GM23338 (cell line): ENCODE measurements at regions not wholly inside any gene's neighbourhood (a gene's known extent, or its start where the extent isn't known, plus 50 kb on each side); places are given as distances from the start of the nearest gene placed in this dataset.

Experiments used
- ATAC-seq: fragments of 200-7000 bp; cut with Tn5 transposase; 3 replicates; pipeline ENCODE4 v1.9.1; 2020
- DNase-seq: peaks from one replicate; pipeline ENCODE4 v3.0.0-alpha.2; 2015; ENCODE audit warnings: low spot score
- H2AFZ ChIP-seq: fragments of 200-600 bp; sonication (generic); 2 replicates; pipeline ENCODE4 v1.8.0; 2016; ENCODE audit warnings: antibody characterized with exemption, mild to moderate bottlenecking, moderate library complexity
- H3F3A ChIP-seq: fragments of 200-600 bp; sonication (generic); replicated peaks from 2 replicates; pipeline ENCODE4 v1.8.0; 2017; ENCODE audit warnings: antibody characterized with exemption, mixed run types, low read depth
- H3K27ac ChIP-seq: fragments of 200-600 bp; sonication (generic); 2 replicates; pipeline ENCODE4 v1.6.1; 2016; ENCODE audit warnings: low read depth
- H3K27me3 ChIP-seq: fragments of 200-600 bp; sonication (generic); 2 replicates; pipeline ENCODE4 v1.8.0; 2016; ENCODE audit warnings: mild to moderate bottlenecking, mixed run types, moderate library complexity; ENCODE audit not compliant: insufficient read depth
- H3K36me3 ChIP-seq: fragments of 200-600 bp; sonication (generic); 2 replicates; pipeline ENCODE4 v1.8.0; 2016; ENCODE audit warnings: mild to moderate bottlenecking; ENCODE audit not compliant: insufficient read depth
- H3K4me1 ChIP-seq: fragments of 200-600 bp; sonication (generic); 2 replicates; pipeline ENCODE4 v1.8.0; 2016; ENCODE audit warnings: mild to moderate bottlenecking, moderate library complexity; ENCODE audit not compliant: insufficient read depth
- H3K4me2 ChIP-seq: fragments of 200-600 bp; sonication (generic); 2 replicates; pipeline ENCODE4 v1.7.1; 2017; ENCODE audit warnings: mixed run types
- H3K4me3 ChIP-seq: fragments of 200-600 bp; sonication (generic); 2 replicates; pipeline ENCODE4 v1.6.1; 2016; ENCODE audit warnings: mixed run types
- H3K79me2 ChIP-seq: fragments of 200-600 bp; sonication (generic); replicated peaks from 2 replicates; pipeline ENCODE4 v1.8.0; 2017; ENCODE audit warnings: mild to moderate bottlenecking; ENCODE audit not compliant: insufficient read depth
- H3K9me2 ChIP-seq: fragments of 200-600 bp; sonication (generic); 2 replicates; pipeline ENCODE4 v1.8.0; 2017; ENCODE audit not compliant: insufficient read depth
- H4K20me1 ChIP-seq: fragments of 200-600 bp; sonication (generic); replicated peaks from 2 replicates; pipeline ENCODE4 v1.8.0; 2017; ENCODE audit warnings: mild to moderate bottlenecking; ENCODE audit not compliant: insufficient read depth
- H3K27ac Mint-ChIP-seq: 2 replicates; pipeline ENCODE4 v1.8.0; 2020; ENCODE audit warnings: inconsistent platforms, mild to moderate bottlenecking, moderate library complexity, mixed read lengths
- H3K27me3 Mint-ChIP-seq: 3 replicates; pipeline ENCODE4 v1.8.0; 2022; ENCODE audit warnings: low read depth, mild to moderate bottlenecking, moderate library complexity, mixed read lengths, inconsistent platforms; ENCODE audit not compliant: insufficient read depth, poor library complexity
- H3K36me3 Mint-ChIP-seq: 3 replicates; pipeline ENCODE4 v1.8.0; 2021; ENCODE audit warnings: low read depth, mild to moderate bottlenecking, inconsistent platforms, moderate library complexity, mixed read lengths
- H3K4me1 Mint-ChIP-seq: 3 replicates; pipeline ENCODE4 v1.8.0; 2020; ENCODE audit warnings: mild to moderate bottlenecking, inconsistent platforms, mixed read lengths
- H3K4me3 Mint-ChIP-seq: 3 replicates; pipeline ENCODE4 v1.8.0; 2021; ENCODE audit warnings: moderate library complexity, mild to moderate bottlenecking, inconsistent platforms, mixed read lengths
- H3K9me3 Mint-ChIP-seq: 3 replicates; pipeline ENCODE4 v1.8.0; 2020; ENCODE audit warnings: moderate library complexity, mild to moderate bottlenecking, inconsistent platforms, mixed read lengths
- CREB1 ChIP-seq: fragments of 250-450 bp; sonication (Bioruptor Pico); IDR thresholded peaks from 2 replicates; pipeline ENCODE4 v1.5.0; 2020; ENCODE audit warnings: low read depth, mild to moderate bottlenecking, moderate library complexity
- ETS1 ChIP-seq: IDR thresholded peaks from 2 replicates; pipeline ENCODE4 v1.6.1; 2016; ENCODE audit warnings: antibody characterized with exemption
- EZH2 ChIP-seq: fragments of 200-600 bp; sonication (generic); IDR thresholded peaks from one replicate; pipeline ENCODE4 v1.8.0; 2017; ENCODE audit warnings: antibody characterized with exemption, mild to moderate bottlenecking, low read depth; ENCODE audit not compliant: unreplicated experiment
- EZH2phosphoT487 ChIP-seq: fragments of 200-600 bp; sonication (generic); IDR thresholded peaks from one replicate; pipeline ENCODE4 v1.8.1; 2018; ENCODE audit warnings: antibody characterized with exemption; ENCODE audit not compliant: unreplicated experiment
- JUNB ChIP-seq: IDR thresholded peaks from one replicate; pipeline ENCODE4 v1.6.1; 2016; ENCODE audit warnings: antibody characterized with exemption; ENCODE audit not compliant: unreplicated experiment
- NANOG ChIP-seq: IDR thresholded peaks from 2 replicates; pipeline ENCODE4 v1.6.1; 2016; ENCODE audit warnings: antibody characterized with exemption, borderline replicate concordance
- POLR2AphosphoS5 ChIP-seq: IDR thresholded peaks from 2 replicates; pipeline ENCODE4 v1.6.1; 2016; ENCODE audit warnings: antibody characterized with exemption, low read depth
- STAT1 ChIP-seq: IDR thresholded peaks from one replicate; pipeline ENCODE4 v1.6.1; 2016; ENCODE audit warnings: antibody characterized with exemption; ENCODE audit not compliant: unreplicated experiment
- ZNF114 ChIP-seq: fragments of 250-450 bp; sonication (Bioruptor Pico); IDR thresholded peaks from 2 replicates; pipeline ENCODE4 v1.5.0; 2020; ENCODE audit warnings: mild to moderate bottlenecking, moderate library complexity
- ZNF331 ChIP-seq: fragments of 250-450 bp; sonication (Bioruptor Pico); IDR thresholded peaks from 2 replicates; pipeline ENCODE4 v1.5.0; 2020; ENCODE audit warnings: low read depth, mild to moderate bottlenecking, moderate library complexity
- ZNF462 ChIP-seq: fragments of 250-450 bp; sonication (Bioruptor Pico); IDR thresholded peaks from 2 replicates; pipeline ENCODE4 v1.5.0; 2020; ENCODE audit warnings: mild to moderate bottlenecking, moderate library complexity
- TF ChIP-seq, protein P1 (sequence below): IDR thresholded peaks from one replicate; pipeline ENCODE4 v1.6.1; 2018; ENCODE audit warnings: antibody characterized with exemption; ENCODE audit not compliant: unreplicated experiment
- TF ChIP-seq, protein P2 (sequence below), 2 experiments: fragments of 200-600 bp in 1 of 2; sonication (generic) in 1 of 2; conservative IDR thresholded peaks; 2 replicates each; pipeline versions ENCODE4 v1.5.1 to v1.6.1; 2016 to 2017; ENCODE audit warnings: antibody characterized with exemption in 2 of 2, low read depth in 2 of 2, mild to moderate bottlenecking in 2 of 2, moderate library complexity in 1 of 2

DNA sequence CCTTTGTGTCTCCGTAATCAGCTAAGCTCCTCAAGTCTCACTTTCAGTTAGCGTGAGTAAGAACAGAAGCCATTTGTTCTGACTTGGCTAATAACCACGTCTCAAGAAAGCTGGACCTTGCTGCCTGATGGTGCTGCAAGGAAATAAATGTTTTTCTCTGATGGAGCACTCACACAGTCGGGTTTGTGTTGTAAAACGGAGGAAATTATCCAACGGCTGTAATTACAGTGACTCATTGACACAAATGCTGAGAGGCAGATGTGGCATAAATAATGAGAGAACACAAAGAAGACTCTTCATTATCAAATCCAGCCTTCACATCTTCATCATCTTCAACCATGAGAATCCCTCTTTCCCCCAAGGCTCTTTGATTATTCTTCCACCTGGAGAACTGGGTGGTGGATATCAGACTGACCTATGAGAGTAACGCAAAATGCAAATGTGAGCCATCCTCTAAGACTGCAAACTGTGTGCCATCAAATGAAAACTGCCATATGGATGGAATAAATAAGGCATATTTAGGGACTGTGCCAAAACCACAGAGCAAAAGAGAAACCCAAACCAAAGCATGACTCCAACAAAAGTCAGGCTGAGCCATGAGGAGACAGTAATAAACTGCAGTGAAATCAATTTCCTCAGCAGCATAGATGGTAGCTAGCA lies 252.6 kb downstream of the RND3 start:
- TF ChIP-seq STAT1, result no peak
- no peak for TF ChIP-seq JUNB
- TF ChIP-seq ZNF114 (CRISPR knock-in tag), result no peak
- no peak for TF ChIP-seq EZH2phosphoT487
- TF ChIP-seq, protein P1, sequence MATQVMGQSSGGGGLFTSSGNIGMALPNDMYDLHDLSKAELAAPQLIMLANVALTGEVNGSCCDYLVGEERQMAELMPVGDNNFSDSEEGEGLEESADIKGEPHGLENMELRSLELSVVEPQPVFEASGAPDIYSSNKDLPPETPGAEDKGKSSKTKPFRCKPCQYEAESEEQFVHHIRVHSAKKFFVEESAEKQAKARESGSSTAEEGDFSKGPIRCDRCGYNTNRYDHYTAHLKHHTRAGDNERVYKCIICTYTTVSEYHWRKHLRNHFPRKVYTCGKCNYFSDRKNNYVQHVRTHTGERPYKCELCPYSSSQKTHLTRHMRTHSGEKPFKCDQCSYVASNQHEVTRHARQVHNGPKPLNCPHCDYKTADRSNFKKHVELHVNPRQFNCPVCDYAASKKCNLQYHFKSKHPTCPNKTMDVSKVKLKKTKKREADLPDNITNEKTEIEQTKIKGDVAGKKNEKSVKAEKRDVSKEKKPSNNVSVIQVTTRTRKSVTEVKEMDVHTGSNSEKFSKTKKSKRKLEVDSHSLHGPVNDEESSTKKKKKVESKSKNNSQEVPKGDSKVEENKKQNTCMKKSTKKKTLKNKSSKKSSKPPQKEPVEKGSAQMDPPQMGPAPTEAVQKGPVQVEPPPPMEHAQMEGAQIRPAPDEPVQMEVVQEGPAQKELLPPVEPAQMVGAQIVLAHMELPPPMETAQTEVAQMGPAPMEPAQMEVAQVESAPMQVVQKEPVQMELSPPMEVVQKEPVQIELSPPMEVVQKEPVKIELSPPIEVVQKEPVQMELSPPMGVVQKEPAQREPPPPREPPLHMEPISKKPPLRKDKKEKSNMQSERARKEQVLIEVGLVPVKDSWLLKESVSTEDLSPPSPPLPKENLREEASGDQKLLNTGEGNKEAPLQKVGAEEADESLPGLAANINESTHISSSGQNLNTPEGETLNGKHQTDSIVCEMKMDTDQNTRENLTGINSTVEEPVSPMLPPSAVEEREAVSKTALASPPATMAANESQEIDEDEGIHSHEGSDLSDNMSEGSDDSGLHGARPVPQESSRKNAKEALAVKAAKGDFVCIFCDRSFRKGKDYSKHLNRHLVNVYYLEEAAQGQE, result no peak
- TF ChIP-seq ZNF462 (CRISPR knock-in tag), result no peak
- no peak for TF ChIP-seq CREB1 (CRISPR knock-in tag)
- TF ChIP-seq POLR2AphosphoS5, result no peak
- TF ChIP-seq NANOG, result no peak
- no peak for TF ChIP-seq ETS1
- no peak for TF ChIP-seq ZNF331
- TF ChIP-seq, protein P2, sequence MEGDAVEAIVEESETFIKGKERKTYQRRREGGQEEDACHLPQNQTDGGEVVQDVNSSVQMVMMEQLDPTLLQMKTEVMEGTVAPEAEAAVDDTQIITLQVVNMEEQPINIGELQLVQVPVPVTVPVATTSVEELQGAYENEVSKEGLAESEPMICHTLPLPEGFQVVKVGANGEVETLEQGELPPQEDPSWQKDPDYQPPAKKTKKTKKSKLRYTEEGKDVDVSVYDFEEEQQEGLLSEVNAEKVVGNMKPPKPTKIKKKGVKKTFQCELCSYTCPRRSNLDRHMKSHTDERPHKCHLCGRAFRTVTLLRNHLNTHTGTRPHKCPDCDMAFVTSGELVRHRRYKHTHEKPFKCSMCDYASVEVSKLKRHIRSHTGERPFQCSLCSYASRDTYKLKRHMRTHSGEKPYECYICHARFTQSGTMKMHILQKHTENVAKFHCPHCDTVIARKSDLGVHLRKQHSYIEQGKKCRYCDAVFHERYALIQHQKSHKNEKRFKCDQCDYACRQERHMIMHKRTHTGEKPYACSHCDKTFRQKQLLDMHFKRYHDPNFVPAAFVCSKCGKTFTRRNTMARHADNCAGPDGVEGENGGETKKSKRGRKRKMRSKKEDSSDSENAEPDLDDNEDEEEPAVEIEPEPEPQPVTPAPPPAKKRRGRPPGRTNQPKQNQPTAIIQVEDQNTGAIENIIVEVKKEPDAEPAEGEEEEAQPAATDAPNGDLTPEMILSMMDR (conservative IDR thresholded peaks at IDR 0.05; ENCODE audit: low read depth in 2 of 2), result no peak
- TF ChIP-seq EZH2, result no peak
- Histone ChIP-seq H4K20me1 (no peaks in the 10 kb centered on the region), H3K79me2 (no peaks in the 10 kb centered on the region), H2AFZ (no peak overlapping the region), H3K9me2 (no peaks in the 10 kb centered on the region), H3K27ac (no peak overlapping the region), H3K27me3 (no peaks in the 10 kb centered on the region), H3F3A (no peaks in the 10 kb centered on the region), H3K4me2 (no peak overlapping the region), H3K4me3 (no peak overlapping the region), H3K36me3 (no peaks in the 10 kb centered on the region), H3K4me1 (no peaks in the 10 kb centered on the region)
- H3K9me3 Mint-ChIP-seq, result no peaks in the 10 kb centered on the region
- ATAC-seq (no peak), DNase-seq (no peak)
- H3K27me3 Mint-ChIP-seq, result no peaks in the 10 kb centered on the region
- no peaks in the 10 kb centered on the region for H3K4me1 Mint-ChIP-seq
- no peak overlapping the region for H3K27ac Mint-ChIP-seq
- no peak overlapping the region for H3K4me3 Mint-ChIP-seq
- no peaks in the 10 kb centered on the region for H3K36me3 Mint-ChIP-seq
